ENCODE measurements at regions not wholly inside any gene's neighbourhood (a gene's known extent, or its start where the extent isn't known, plus 50 kb on each side); places are given as distances from the start of the nearest gene placed in this dataset.
"Not testable (repeated sequence)": the region's sequence is repeated elsewhere in the genome, so short reads cannot be mapped to it uniquely, and the experiment has no call there.

GRCh38 chr15:95032156-95032555, 800.8 kb downstream of the MCTP2 start:
- TF ChIP-seq SPI1 (IDR thresholded peaks at IDR 0.05; ENCODE audit: borderline replicate concordance, low read depth), result no peak
- TF ChIP-seq POLR2AphosphoS5 (IDR thresholded peaks at IDR 0.05; ENCODE audit: low read depth), result no peak
- no peak for TF ChIP-seq REST (IDR thresholded peaks at IDR 0.05; ENCODE audit: insufficient replicate concordance, low read depth)
- no peak for TF ChIP-seq GABPA (IDR thresholded peaks at IDR 0.05; ENCODE audit: low read depth)
- no peak for TF ChIP-seq CTCF (IDR thresholded peaks at IDR 0.05; ENCODE audit: insufficient read depth, low read length)
- no peak overlapping the region for H3K27ac ChIP-seq (replicated peaks)
- no peaks in the 10 kb centered on the region for H3K27me3 ChIP-seq (ENCODE audit: insufficient read depth, poor library complexity, severe bottlenecking)
- no peak for DNase-seq (ENCODE audit: low read depth in 1 of 2, low spot score in 1 of 2)
- H3K4me3 ChIP-seq (replicated peaks; ENCODE audit: insufficient read depth, low read length), result no peak overlapping the region

- Histone ChIP-seq H3K4me3 (replicated peaks; ENCODE audit: insufficient read depth, low read length) (no peak overlapping the region), H3K27ac (replicated peaks) (no peak overlapping the region), H3K27me3 (ENCODE audit: insufficient read depth, poor library complexity, severe bottlenecking) (no peaks in the 10 kb centered on the region)
- TF ChIP-seq CTCF (IDR thresholded peaks at IDR 0.05; ENCODE audit: insufficient read depth, low read length) (no peak), REST (IDR thresholded peaks at IDR 0.05; ENCODE audit: insufficient replicate concordance, low read depth) (no peak), SPI1 (IDR thresholded peaks at IDR 0.05; ENCODE audit: borderline replicate concordance, low read depth) (no peak), GABPA (IDR thresholded peaks at IDR 0.05; ENCODE audit: low read depth) (no peak), POLR2AphosphoS5 (IDR thresholded peaks at IDR 0.05; ENCODE audit: low read depth) (no peak)
- DNase-seq (ENCODE audit: low read depth in 1 of 2, low spot score in 1 of 2), result no peak
Observed at GRCh38 chr15:95035106-95035505, 803.7 kb downstream of the MCTP2 start.

GRCh38 chr15:95041297-95041696, 809.9 kb downstream of the MCTP2 start:
- DNase-seq (ENCODE audit: low read depth in 1 of 2, low spot score in 1 of 2), result no peak
- TF ChIP-seq REST (IDR thresholded peaks at IDR 0.05; ENCODE audit: insufficient replicate concordance, low read depth) (no peak), CTCF (IDR thresholded peaks at IDR 0.05; ENCODE audit: insufficient read depth, low read length) (no peak), GABPA (IDR thresholded peaks at IDR 0.05; ENCODE audit: low read depth) (no peak), SPI1 (IDR thresholded peaks at IDR 0.05; ENCODE audit: borderline replicate concordance, low read depth) (no peak), POLR2AphosphoS5 (IDR thresholded peaks at IDR 0.05; ENCODE audit: low read depth) (no peak)
- no peaks in the 10 kb centered on the region for H3K27me3 ChIP-seq (ENCODE audit: insufficient read depth, poor library complexity, severe bottlenecking)
- no peak overlapping the region for H3K4me3 ChIP-seq (replicated peaks; ENCODE audit: insufficient read depth, low read length)
- H3K27ac ChIP-seq (replicated peaks), result no peak overlapping the region

- DNase-seq (ENCODE audit: low read depth in 1 of 2, low spot score in 1 of 2); H3K4me3 ChIP-seq (replicated peaks; ENCODE audit: insufficient read depth, low read length); H3K27me3 ChIP-seq (ENCODE audit: insufficient read depth, poor library complexity, severe bottlenecking); H3K27ac ChIP-seq (replicated peaks): not testable (repeated sequence)
Observed at GRCh38 chr15:95043236-95043932, 812.0 kb downstream of the MCTP2 start.
